OCI-LY3 (cell line): ENCODE measurements at regions not wholly inside any gene's neighbourhood (a gene's known extent, or its start where the extent isn't known, plus 50 kb on each side); places are given as distances from the start of the nearest gene placed in this dataset.

Source experiments
- CTCF ChIP-seq: fragments of 200-600, 300-600 bp; sonication (generic); IDR thresholded peaks from 2 replicates; pipeline ENCODE4 v1.5.1; 2014; ENCODE audit warnings: antibody characterized with exemption, low read length, low read depth
- EZH2phosphoT487 ChIP-seq: fragments of 200-600 bp; shearing (Covaris generic); IDR thresholded peaks from 2 replicates; pipeline ENCODE4 v1.6.1; 2018; ENCODE audit warnings: antibody characterized with exemption, mixed run types, low read depth

- TF ChIP-seq CTCF (no peak), EZH2phosphoT487 (no peak)
Measured at GRCh38 chr2:18245375-18245774, 315.1 kb downstream of the RDH14 start.
